PFSK-1 (cell line): ENCODE measurements at regions not wholly inside any gene's neighbourhood (a gene's known extent, or its start where the extent isn't known, plus 50 kb on each side); places are given as distances from the start of the nearest gene placed in this dataset.

Source experiments
- FOXP2 ChIP-seq: optimal IDR thresholded peaks from 2 replicates; pipeline ENCODE3; 2011; ENCODE audit warnings: borderline replicate concordance, control low read depth, inconsistent platforms; ENCODE audit not compliant: insufficient read depth; ENCODE audit errors: extremely low read length, extremely low read depth
- POLR2AphosphoS5 ChIP-seq: IDR thresholded peaks from 2 replicates; pipeline ENCODE4 v1.6.1; 2012; ENCODE audit warnings: low read depth, mild to moderate bottlenecking, control low read depth, low read length, moderate library complexity
- REST ChIP-seq, 2 experiments: IDR thresholded peaks; 2 replicates each; pipeline versions ENCODE4 v1.6.1 to v1.8.0; 2011 to 2012; ENCODE audit warnings: low read depth in 2 of 2, low read length in 2 of 2, control low read depth in 1 of 2, inconsistent platforms in 1 of 2, mild to moderate bottlenecking in 1 of 2, moderate library complexity in 1 of 2; ENCODE audit not compliant: insufficient read depth in 1 of 2
- SIN3A ChIP-seq: IDR thresholded peaks from 2 replicates; pipeline ENCODE4 v1.6.1; 2012; ENCODE audit warnings: mild to moderate bottlenecking, low read length, moderate library complexity, borderline replicate concordance; ENCODE audit not compliant: insufficient read depth
- TAF1 ChIP-seq: IDR thresholded peaks from 2 replicates; pipeline ENCODE4 v1.6.1; 2012; ENCODE audit warnings: low read length, control low read depth, borderline replicate concordance; ENCODE audit not compliant: insufficient read depth

GRCh38 chr21:16113052-16113715, 383.4 kb downstream of the USP25 start:
- no peak for TF ChIP-seq FOXP2
- TF ChIP-seq TAF1, result no peak
- TF ChIP-seq REST (IDR thresholded peaks at IDR 0.05; ENCODE audit: insufficient read depth in 1 of 2, low read depth in 2 of 2, low read length in 2 of 2), result no peak
- no peak for TF ChIP-seq POLR2AphosphoS5
- no peak for TF ChIP-seq SIN3A
